Calu3 (cell line): ENCODE measurements at regions not wholly inside any gene's neighbourhood (a gene's known extent, or its start where the extent isn't known, plus 50 kb on each side); places are given as distances from the start of the nearest gene placed in this dataset.
"Not testable (repeated sequence)": the region's sequence is repeated elsewhere in the genome, so short reads cannot be mapped to it uniquely, and the experiment has no call there.

Experiments
- BruUV-seq: library from RNA; stranded (reverse); fragments of 400-500 nt; replicated peaks from 2 replicates; lab custom pipeline; 2021; lab: Mats Ljungman, UMichigan
- CTCF ChIA-PET: fragments of 300-600 bp; sonication (Branson Sonifier 250); formaldehyde crosslinking; loops from one replicate; lab custom pipeline; 2022; ENCODE audit warnings: antibody characterized with exemption; lab: Charles Lee
- DNase-seq: peaks from one replicate; pipeline ENCODE4 v3.0.0; 2022
- H3K27ac Mint-ChIP-seq: one replicate; pipeline ENCODE4 v1.8.0; 2022; ENCODE audit warnings: mixed read lengths; ENCODE audit not compliant: unreplicated experiment
- H3K27me3 Mint-ChIP-seq: one replicate; pipeline ENCODE4 v1.8.0; 2022; ENCODE audit warnings: mixed read lengths; ENCODE audit not compliant: unreplicated experiment
- H3K36me3 Mint-ChIP-seq: one replicate; pipeline ENCODE4 v1.8.0; 2022; ENCODE audit warnings: mild to moderate bottlenecking, moderate library complexity, mixed read lengths; ENCODE audit not compliant: insufficient read depth, unreplicated experiment
- H3K4me1 Mint-ChIP-seq: one replicate; pipeline ENCODE4 v1.8.0; 2022; ENCODE audit warnings: mild to moderate bottlenecking, low read depth, mixed read lengths; ENCODE audit not compliant: unreplicated experiment
- H3K4me3 Mint-ChIP-seq: one replicate; pipeline ENCODE4 v1.8.0; 2022; ENCODE audit warnings: mild to moderate bottlenecking, low read depth, moderate library complexity, mixed read lengths; ENCODE audit not compliant: unreplicated experiment
- H3K9me3 Mint-ChIP-seq: one replicate; pipeline ENCODE4 v1.8.0; 2022; ENCODE audit warnings: low read depth, mixed read lengths; ENCODE audit not compliant: unreplicated experiment
- intact Hi-C: fragments of 100-400 bp; cut with micrococcal nuclease; formaldehyde crosslinking; loops from one replicate; pipeline ENCODE4 v1.10.0; 2022; ENCODE audit not compliant: unreplicated experiment

DNA sequence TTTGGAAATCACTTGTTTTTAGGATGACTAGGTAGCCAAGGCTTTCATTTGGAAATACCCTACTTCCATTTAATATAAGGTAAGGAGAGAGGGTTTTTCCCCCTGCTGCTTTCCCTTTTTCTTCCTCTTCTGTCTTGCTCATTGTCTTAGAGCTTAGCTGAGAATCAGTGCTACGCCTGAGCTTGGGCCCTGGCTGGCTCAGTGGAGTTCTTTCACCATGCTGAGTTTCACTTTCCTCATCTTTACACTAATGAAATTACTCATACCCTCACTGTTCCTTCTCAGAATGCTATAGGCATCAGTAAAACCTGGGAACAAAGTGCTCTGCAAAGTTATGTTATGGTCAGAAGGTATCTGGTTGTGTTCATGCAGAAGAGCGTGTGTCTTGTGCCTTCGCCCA is 112.3 kb upstream of the IKBKE start:
- H3K4me3 Mint-ChIP-seq, H3K9me3 Mint-ChIP-seq, H3K27me3 Mint-ChIP-seq, CTCF ChIA-PET, intact Hi-C loops, BruUV-seq, DNase-seq, H3K36me3 Mint-ChIP-seq: not testable (repeated sequence)
- peaks cover 17% of the 10 kb centered on the region for H3K4me1 Mint-ChIP-seq
- H3K27ac Mint-ChIP-seq, result peak overlapping the region; percentile 12

GRCh38 chr1:206358771-206359170 is 111.5 kb upstream of the IKBKE start:
- H3K9me3 Mint-ChIP-seq, DNase-seq, CTCF ChIA-PET, intact Hi-C loops, H3K27me3 Mint-ChIP-seq, H3K4me3 Mint-ChIP-seq, H3K27ac Mint-ChIP-seq, BruUV-seq, H3K36me3 Mint-ChIP-seq: not testable (repeated sequence)
- peaks cover 17% of the 10 kb centered on the region for H3K4me1 Mint-ChIP-seq

GRCh38 chr1:206359377-206359776 is 110.9 kb upstream of the IKBKE start:
- H3K9me3 Mint-ChIP-seq, H3K27me3 Mint-ChIP-seq, DNase-seq, H3K27ac Mint-ChIP-seq, H3K36me3 Mint-ChIP-seq, BruUV-seq, CTCF ChIA-PET, intact Hi-C loops, H3K4me3 Mint-ChIP-seq: not testable (repeated sequence)
- peaks cover 17% of the 10 kb centered on the region for H3K4me1 Mint-ChIP-seq

DNA sequence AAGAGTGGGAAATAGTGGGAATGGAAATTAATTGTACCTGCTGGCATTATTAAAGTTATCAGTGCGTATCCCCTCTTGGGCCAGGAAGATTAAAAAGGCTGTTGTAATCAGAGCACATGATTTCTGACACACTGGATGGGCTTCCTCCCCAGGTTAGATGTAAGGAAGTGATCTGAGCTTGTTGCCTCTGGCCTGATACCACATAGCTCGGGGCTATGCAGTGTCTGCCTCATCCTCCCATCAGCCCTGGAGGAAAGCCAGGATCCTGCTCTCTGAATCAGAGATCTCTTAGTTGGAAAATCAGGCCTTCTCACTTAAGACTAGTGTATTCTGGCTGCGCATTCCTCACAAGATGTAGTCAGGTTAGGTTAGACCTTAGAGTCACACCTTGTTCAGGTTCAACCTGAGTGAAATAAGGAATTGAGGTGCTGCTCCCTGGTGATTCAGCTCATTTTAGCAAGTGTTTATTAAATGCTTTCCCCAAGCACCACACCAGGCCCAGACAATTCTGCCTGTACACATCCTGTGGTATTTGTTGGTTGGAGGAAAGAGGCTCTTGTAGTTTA is 108.2 kb upstream of the IKBKE start:
- H3K27ac Mint-ChIP-seq, H3K27me3 Mint-ChIP-seq, H3K9me3 Mint-ChIP-seq, CTCF ChIA-PET, H3K4me3 Mint-ChIP-seq, DNase-seq, BruUV-seq, H3K4me1 Mint-ChIP-seq, H3K36me3 Mint-ChIP-seq, intact Hi-C loops: not testable (repeated sequence)

DNA sequence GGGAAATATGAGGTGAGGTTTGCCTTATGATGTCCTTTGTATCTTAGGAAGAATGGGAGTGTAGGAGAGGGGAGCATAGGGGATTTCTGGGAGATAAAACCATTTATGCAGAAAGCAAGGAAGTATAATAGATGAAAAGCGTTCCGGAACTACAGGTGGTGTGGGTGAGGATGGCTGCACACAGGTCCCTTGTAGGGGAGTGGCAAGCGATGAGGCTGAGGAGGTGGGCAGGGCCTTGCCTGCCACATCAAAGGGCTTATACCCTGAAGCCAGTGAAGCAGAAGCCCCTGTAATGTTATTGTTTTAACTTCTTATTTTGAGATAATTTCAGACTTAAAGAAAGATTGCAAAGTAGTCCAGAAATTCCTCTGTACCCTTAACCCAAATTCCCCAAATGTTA is 107.3 kb upstream of the IKBKE start:
- BruUV-seq, DNase-seq, H3K27ac Mint-ChIP-seq, H3K36me3 Mint-ChIP-seq, H3K27me3 Mint-ChIP-seq, H3K4me1 Mint-ChIP-seq, H3K4me3 Mint-ChIP-seq, H3K9me3 Mint-ChIP-seq, intact Hi-C loops, CTCF ChIA-PET: not testable (repeated sequence)

GRCh38 chr1:206365271-206365670 is 105.0 kb upstream of the IKBKE start:
- H3K9me3 Mint-ChIP-seq, H3K4me3 Mint-ChIP-seq, H3K27me3 Mint-ChIP-seq, H3K4me1 Mint-ChIP-seq, intact Hi-C loops, CTCF ChIA-PET, DNase-seq, H3K36me3 Mint-ChIP-seq, H3K27ac Mint-ChIP-seq, BruUV-seq: not testable (repeated sequence)

GRCh38 chr1:206366131-206366530 is 104.1 kb upstream of the IKBKE start:
- H3K27me3 Mint-ChIP-seq, H3K4me3 Mint-ChIP-seq, BruUV-seq, H3K27ac Mint-ChIP-seq, H3K9me3 Mint-ChIP-seq, CTCF ChIA-PET, H3K36me3 Mint-ChIP-seq, intact Hi-C loops, H3K4me1 Mint-ChIP-seq, DNase-seq: not testable (repeated sequence)

DNA sequence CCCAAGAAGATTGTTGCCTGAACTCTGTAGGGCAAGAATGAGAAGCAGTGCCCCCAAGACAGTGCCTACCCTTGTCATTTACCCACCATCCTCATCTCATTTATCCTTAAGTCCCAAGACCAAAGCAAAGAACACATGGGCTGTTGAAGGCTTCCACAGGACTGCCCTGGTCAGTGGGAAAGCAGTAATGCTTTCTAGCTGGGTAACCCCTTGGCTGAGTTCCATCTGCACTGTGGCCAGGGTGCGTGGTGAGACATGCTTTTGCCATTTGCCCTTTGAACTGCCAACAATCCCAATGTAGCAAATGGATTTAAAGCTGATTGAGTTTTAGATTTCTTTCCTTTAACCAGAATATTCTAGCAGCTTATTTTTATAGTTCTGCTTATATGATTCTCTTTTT is 103.5 kb upstream of the IKBKE start:
- H3K36me3 Mint-ChIP-seq, H3K27me3 Mint-ChIP-seq, CTCF ChIA-PET, H3K9me3 Mint-ChIP-seq, H3K4me3 Mint-ChIP-seq, H3K27ac Mint-ChIP-seq, H3K4me1 Mint-ChIP-seq, DNase-seq, BruUV-seq, intact Hi-C loops: not testable (repeated sequence)

DNA sequence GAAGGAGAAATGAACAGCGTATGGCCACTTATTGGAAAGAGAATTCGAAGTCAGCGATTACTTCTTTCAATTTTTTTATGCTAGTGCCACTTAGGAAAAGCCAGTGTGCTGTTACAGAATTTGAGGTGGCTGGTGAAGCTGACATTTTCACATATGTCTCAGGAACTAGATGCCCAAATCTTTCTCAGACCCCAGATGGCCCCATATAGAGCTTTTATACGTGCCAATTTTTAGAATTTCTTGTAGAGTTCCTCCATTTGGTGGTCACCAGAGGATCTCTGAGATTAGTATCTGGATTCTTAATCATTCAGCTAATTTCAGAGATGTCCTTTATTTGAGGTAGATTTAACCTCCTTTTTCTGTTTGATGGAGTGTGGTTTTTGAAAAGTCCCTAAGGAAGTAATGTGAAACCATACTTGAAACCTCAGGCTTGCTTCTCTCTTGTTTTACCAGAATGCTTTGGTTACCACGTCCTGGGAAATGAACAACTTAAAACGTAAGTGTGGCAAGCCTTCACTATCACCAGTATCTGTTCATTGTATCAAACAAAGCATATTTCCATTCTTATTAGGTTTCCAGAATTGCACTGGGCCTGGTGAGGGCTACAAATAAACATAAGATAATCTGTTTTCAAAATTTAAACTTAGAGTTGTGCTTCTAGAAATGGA is 102.2 kb upstream of the IKBKE start:
- H3K27ac Mint-ChIP-seq, BruUV-seq, DNase-seq, intact Hi-C loops, H3K4me3 Mint-ChIP-seq, H3K27me3 Mint-ChIP-seq, H3K36me3 Mint-ChIP-seq, H3K9me3 Mint-ChIP-seq, CTCF ChIA-PET, H3K4me1 Mint-ChIP-seq: not testable (repeated sequence)

GRCh38 chr1:206374725-206375124 is 95.6 kb upstream of the IKBKE start:
- BruUV-seq, H3K27ac Mint-ChIP-seq, H3K4me1 Mint-ChIP-seq, DNase-seq, H3K27me3 Mint-ChIP-seq, CTCF ChIA-PET, H3K36me3 Mint-ChIP-seq, H3K4me3 Mint-ChIP-seq, intact Hi-C loops, H3K9me3 Mint-ChIP-seq: not testable (repeated sequence)
